GM19099 (cell line): ENCODE measurements at regions not wholly inside any gene's neighbourhood (a gene's known extent, or its start where the extent isn't known, plus 50 kb on each side); places are given as distances from the start of the nearest gene placed in this dataset.

Source experiments
- POLR2A ChIP-seq: IDR thresholded peaks from 3 replicates; pipeline ENCODE4 v1.6.1; 2011; ENCODE audit warnings: low read depth; ENCODE audit not compliant: insufficient read length; ENCODE audit errors: extremely low read depth

DNA sequence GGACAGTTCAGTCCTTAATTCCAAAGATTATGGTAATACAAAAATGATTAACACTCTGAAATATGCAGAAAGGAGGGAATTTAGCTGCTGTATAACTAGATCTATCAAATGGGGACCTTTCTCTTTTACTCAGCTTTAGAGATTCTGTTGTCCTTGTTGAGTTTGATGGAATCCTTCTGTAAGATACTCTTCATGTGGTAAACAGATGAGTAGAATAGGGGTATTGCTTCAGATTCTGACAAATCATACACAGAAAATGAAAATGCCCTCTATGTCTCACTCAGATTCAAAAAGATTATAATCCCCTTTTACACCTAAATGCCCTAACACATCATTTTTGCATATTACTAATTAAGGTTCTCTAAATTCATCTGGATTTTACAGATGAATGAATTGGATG, 50.7 kb downstream of the ARHGAP35 start:
- TF ChIP-seq POLR2A, result no peak

DNA sequence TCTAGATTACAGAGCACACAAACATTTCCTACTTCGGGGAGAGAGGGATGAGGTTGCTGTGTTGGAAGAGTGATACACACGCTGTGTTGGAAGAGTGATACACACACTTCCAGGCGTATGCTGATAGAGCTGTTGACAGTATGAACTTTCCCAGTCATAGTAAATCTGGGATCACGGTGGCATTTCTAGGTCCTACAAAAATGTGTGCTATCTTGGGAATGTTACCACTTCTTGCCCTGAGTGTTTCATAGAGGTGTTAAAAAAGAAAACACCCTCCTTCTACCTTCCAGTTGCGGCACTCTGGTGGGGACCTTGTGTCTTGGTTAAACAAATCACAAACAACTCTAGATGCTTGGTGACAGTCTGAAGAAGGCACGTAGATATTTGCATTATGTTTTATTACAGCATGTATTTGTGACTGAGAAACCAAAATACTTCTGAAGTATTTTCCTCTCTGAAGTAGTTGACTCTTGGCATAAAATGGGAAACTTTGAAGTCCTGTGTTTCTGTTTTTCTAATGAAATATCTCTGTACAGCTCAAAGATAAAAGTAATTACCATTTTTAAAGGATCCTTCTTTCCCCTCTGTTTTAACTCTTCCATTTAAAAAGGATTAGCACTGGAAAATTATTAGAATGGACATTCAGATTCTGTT, 52.5 kb downstream of the ARHGAP35 start:
- TF ChIP-seq POLR2A, result no peak

DNA sequence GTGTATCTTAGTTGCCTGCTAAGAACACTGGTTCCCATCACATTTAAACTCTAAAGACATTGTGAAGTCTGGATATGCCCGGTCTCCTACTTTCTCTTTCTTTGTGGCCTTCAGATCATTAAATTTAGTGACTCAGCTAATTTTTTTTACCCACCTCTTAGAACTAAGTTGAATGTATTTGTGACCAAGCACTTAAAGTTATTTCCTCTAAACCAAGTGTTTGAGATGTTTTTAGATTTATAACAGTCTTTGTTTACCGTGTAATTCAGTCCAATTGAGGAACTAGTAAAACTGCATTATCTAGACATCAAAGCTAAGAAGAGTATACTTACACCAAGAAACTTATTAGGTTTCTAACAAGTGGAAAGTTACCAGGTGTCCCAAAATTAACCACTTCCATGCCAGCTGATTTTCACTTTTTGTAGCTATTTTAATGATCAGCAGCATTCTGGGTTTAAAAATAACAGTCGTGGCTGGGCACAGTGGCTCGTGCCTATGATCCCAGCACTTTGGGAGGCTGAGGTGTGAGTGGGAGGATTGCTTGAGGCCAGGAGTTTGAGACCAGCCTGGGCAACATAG, 53.1 kb downstream of the ARHGAP35 start:
- no peak for TF ChIP-seq POLR2A

DNA sequence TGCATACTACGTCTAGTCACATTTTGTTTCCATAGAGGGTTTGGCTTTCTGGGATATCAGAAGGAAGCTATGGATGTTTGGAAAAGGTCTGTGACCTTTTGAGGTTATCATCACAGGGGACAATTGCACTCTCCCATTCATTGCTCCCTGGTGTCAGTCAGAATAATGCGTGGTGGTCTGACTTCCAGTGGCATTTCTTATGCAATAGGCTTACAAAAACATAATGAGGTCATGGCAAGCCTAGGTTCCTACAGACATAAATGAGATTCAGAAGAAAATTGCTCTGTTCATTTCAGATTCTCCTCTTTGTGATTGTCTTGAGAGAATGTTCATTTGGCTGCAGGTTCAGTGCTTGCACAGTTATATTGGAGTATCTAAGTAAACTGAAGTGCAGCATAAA, 54.6 kb downstream of the ARHGAP35 start:
- no peak for TF ChIP-seq POLR2A

DNA sequence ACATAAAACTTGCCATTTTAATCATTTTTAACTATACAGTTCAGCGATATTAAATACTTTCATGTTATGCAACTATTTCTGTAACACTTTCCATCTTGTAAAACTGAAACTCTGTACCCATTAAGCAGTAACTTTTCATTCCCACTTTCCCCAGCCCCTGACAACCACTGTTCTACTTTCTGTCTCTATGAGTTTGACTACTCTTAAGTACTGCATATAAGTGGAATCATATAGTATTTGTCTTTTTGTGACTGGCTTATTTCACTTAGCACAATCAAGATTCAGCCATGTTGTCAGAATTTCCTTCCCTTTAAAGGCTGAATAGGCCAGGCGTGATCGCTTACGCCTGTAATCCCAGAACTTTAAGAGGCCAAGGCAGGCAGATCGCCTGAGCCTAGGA, 56.2 kb downstream of the ARHGAP35 start:
- no peak for TF ChIP-seq POLR2A

DNA sequence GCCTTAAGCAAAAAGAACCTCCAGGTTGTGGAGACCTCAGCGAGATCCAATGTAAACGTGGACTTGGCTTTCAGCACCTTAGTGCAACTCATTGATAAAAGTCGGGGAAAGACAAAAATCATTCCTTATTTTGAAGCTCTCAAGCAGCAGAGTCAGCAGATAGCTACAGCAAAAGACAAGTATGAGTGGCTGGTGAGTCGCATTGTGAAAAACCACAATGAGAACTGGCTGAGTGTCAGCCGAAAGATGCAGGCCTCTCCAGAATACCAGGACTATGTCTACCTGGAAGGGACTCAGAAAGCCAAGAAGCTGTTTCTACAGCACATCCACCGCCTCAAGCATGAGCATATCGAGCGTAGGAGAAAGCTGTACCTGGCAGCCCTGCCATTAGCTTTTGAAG, 58.5 kb downstream of the ARHGAP35 start:
- no peak for TF ChIP-seq POLR2A

DNA sequence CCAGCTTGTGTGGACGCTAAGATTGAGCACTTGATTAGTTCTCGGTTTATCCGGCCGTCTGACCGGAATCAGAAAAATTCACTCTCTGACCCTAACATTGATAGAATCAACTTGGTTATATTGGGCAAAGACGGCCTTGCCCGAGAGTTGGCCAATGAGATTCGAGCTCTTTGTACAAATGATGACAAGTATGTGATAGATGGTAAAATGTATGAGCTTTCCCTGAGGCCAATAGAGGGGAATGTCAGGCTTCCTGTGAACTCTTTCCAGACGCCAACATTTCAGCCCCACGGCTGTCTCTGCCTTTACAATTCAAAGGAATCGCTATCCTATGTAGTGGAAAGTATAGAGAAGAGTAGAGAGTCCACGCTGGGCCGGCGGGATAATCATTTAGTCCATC, 59.6 kb downstream of the ARHGAP35 start:
- TF ChIP-seq POLR2A, result no peak

DNA sequence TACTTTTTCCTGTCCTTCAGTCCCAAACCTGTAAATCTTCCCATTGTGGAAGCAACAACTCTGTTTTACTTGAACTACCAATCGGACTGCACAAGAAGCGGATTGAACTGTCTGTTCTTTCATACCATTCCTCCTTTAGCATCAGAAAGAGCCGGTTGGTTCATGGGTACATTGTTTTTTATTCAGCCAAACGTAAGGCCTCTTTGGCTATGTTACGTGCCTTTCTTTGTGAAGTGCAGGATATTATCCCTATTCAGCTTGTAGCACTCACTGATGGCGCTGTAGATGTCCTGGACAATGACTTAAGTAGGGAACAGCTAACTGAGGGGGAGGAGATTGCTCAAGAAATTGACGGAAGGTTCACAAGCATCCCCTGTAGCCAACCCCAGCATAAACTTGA, 60.3 kb downstream of the ARHGAP35 start:
- TF ChIP-seq POLR2A, result no peak

DNA sequence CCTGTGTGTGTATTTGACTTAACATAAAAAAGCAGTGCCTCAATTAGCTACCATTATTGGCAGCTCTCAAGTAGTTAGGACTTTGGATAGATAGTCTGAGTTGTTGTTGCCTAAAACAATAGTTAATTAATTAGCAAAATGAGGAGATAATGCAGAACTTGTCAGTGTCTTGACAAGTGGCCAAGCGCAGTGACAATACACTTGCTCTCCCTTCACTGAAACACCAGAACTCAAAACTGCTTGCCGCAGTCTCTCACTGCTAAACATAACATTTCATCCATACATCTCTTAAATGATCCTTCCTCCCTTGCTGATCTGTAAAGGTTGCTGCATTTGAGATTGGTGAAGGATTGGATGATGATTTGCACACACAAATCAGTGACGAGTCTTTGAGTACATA, 61.7 kb downstream of the ARHGAP35 start:
- TF ChIP-seq POLR2A, result no peak

DNA sequence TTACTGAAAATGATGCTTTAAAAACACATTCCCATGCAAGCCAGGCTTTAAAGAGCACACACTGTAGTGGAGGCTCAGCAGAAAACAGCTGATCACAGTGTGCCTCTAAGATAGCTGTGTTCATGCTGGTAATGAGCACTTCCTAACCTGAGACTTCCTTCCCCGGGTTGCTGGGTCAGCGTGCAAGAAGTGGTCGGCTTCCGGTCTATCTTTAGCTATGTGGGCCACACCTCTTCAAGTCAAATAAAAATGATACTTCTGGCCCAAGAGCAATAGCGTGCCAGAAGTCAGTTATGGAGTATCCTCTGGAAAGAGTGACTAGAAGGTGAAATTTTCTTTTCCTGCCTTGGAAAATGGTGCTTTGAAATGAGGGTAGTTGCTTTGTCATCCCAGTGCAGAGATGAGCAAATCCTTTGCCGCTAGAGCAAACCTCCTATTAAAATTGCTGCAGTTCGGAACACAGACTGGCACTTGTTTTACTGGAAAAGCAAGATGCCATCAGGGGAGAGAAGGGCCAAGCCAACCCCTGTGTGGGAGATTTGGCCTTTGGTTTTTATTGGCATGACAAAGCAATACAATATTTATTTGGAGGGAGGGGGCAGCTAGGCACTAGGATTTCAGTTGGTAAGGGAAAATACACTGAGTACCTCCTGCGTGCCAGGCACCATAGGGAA, 64.2 kb downstream of the ARHGAP35 start:
- TF ChIP-seq POLR2A, result no peak

DNA sequence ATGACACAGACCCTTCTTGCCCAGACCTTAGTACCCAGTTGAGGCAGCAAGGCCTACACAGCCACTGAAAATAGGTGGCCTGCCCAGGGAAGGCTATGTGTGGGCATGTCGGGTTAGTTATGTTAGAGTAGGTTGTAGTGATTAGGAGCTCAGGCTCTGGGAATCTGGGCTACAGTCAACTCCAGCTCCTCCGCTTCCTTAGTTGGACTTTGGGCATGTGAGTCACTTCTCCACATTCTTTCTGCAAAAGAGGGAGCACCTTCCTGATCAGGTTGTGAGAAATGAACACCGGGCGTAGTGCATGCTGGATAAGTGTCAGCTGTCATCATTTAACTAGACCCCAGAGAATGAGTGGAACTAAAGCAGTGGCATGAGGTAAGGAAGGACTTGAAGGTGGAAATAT, 64.8 kb downstream of the ARHGAP35 start:
- no peak for TF ChIP-seq POLR2A

DNA sequence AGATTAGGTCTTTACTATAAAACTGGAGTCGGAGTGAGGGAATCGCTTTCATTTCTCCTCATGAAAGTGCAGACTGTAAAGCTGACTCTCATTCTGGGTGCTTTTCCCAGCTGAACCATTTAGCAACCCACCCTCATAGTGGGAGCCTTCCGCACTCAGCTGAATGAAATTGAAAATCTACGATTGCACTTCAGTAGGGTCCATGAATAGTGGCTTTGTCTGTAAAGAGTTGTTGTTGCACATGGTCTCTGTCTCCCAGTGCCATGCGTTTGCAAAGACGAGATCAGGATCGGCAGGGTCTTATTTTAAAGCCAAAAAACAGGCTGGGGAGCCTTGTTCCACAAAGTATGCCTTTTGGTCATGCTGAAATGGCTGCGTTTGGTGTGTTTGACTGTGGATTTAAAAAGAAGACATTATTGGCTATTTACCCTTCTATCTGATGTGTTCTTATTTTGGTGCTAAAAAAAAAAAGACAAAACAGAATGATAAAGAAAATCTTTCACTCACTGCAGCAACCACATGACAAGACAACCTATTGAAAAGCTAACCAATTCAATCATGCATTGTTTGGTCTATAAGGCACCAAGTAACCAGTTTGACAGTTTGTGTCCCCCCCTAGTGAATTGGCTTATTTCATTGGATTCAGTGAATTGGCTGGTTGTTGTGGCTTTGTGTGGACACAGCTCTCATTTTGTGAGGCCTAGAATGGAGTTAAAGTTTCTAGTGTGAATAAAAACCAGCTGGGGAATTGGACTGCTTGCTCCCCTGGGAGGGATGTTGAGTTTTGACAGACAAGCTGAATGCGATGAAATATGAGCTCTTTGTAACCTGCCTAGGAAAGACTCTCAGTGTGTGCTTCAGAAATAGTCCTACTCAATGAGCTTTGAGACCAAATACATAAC, 65.6 kb downstream of the ARHGAP35 start:
- no peak for TF ChIP-seq POLR2A

DNA sequence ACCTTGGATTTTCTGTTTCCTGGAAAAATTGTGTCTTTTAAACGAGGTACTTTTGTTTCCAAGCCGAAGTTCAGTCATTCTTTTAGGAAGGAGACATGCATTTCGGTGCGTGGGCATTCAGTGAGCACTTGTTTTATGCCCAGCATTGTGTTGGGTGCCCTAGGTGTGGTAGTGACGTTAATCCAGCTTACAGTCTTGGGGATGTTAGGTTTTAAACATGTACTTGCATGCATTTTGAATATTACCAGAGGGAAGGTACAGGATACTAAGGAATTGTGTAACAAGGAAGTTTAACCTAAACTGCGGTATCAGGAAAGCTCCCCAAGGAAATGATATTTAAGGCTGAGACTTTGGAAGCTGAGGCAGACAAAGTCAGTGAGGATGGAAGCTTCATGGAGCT, 66.3 kb downstream of the ARHGAP35 start:
- no peak for TF ChIP-seq POLR2A

DNA sequence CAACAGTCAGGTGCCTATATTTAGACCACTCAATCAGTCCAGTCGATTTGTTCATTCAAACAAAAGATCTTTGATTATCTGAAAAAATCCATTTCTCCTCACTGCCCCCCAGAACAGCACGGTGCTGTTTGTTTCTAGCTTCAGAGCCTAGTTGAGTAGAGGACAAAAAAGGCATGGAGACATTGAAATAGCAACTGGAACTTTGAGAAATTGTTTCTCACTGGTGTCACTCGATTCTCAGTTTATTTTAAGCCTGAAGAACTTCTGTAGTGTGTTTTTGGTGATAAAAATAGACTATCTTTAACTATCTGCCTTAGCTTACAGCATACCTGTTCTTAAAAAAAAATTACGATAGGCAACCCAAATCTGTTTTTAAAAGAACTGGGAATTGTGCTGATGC, 67.1 kb downstream of the ARHGAP35 start:
- TF ChIP-seq POLR2A, result no peak

DNA sequence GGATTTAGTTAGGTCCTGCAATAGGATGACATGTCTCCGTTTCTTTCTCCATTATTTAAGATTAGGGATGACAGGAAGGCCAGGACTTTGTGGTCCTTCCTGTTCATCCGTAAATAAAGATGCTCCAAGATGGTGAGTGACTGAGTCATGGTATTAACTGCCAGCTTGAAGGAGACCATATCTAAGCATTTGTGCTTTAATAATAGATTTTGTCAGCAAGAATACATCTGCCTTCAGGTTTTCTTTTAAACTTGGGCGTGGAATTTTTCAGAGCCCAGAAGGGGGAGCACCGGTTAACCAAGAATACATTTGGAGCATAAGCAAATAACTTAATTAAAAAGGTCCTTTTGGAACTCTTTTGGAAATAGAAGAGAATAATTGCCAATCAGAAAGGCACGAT, 68.2 kb downstream of the ARHGAP35 start:
- no peak for TF ChIP-seq POLR2A
